ENCODE measurements at regions not wholly inside any gene's neighbourhood (a gene's known extent, or its start where the extent isn't known, plus 50 kb on each side); places are given as distances from the start of the nearest gene placed in this dataset.
A peak's percentile ranks its signal among the peaks of the same experiment; 100 is the strongest.

GRCh38 chr3:154783061-154783460 is 297.1 kb upstream of the MME start:
- no peak overlapping the region for H3K4me3 Mint-ChIP-seq
- ATAC-seq (no peak), DNase-seq (no peak)
- no peaks in the 10 kb centered on the region for H3K9me3 Mint-ChIP-seq
- no peak overlapping the region for H3K27ac Mint-ChIP-seq
- no peaks in the 10 kb centered on the region for H3K27me3 Mint-ChIP-seq
- no peaks in the 10 kb centered on the region for H3K4me1 Mint-ChIP-seq

DNA sequence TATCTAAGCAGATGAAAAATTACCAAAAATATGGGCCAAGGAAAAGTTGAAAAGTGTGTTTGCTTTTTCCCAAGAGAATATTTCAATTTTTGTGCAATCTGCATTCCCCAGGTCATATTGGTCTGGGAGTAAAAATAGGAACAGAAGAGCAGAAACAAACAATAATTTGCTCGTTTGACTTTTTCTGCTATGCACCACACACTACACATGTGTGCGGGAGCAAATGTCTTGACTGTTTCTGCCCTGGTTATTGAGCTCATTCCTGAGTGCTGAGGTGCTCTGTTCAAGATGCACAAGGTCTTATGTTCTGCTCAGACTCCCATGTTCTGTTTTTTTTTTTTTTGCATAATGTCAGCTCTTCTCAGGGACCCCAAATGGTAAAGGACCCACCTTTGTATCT is 298.0 kb upstream of the MME start:
- H3K9me3 Mint-ChIP-seq: no peaks in the 10 kb centered on the region

DNA sequence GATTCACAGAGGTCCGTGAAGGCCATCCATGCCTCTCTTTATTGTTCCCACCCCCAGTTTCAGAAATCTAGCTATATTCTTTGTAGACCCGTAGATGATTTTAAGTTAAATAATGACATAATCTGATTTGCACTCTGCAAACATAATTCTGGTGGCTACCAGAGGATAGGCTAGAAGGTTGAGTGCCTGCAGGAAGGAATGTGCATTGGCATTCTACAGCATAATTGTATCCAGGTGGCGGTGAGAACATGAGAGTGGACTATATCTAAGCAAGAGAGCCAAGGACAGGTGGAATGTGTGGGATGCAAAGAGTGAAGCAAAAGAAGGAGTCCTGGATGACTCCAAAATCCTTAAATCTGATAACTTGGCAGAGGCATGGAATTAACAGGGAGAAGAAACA is 298.5 kb upstream of the MME start:
- Mint-ChIP-seq H3K4me3 (no peak overlapping the region), H3K4me1 (no peaks in the 10 kb centered on the region), H3K9me3 (no peaks in the 10 kb centered on the region), H3K27me3 (no peaks in the 10 kb centered on the region), H3K27ac (no peak overlapping the region)
- ATAC-seq (no peak), DNase-seq (no peak)

More for the DNA sequence above, 298.0 kb upstream of the MME start:
- ATAC-seq (no peak), DNase-seq (no peak)
- Mint-ChIP-seq H3K4me3 (no peak overlapping the region), H3K27ac (no peak overlapping the region), H3K4me1 (no peaks in the 10 kb centered on the region), H3K27me3 (no peaks in the 10 kb centered on the region)

- Mint-ChIP-seq H3K4me3 (no peak overlapping the region), H3K27ac (no peak overlapping the region), H3K4me1 (no peaks in the 10 kb centered on the region), H3K9me3 (no peaks in the 10 kb centered on the region), H3K27me3 (no peaks in the 10 kb centered on the region)
- DNase-seq (no peak), ATAC-seq (no peak)
Observed at GRCh38 chr3:154780263-154780662, 299.9 kb upstream of the MME start.

DNA sequence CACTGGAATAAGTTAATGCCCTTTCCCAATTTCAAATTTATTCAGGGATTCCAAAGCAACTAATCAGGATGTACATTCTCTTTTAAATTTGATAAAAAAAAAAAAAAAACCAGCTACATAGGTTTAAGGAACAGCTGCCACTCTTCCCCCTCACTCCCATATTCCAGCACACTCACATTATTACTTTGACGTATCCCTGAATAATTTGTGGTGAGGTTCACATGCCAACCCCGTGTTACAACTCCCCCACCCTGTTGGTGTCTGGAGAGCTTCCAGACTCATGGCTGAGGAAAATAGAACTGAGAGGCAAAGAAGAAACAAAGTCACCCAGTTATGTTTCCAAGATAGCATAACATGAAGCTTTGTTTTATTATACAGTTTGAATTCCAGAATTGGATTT is 300.5 kb upstream of the MME start:
- DNase-seq (no peak), ATAC-seq (no peak)
- Mint-ChIP-seq H3K27ac (no peak overlapping the region), H3K27me3 (no peaks in the 10 kb centered on the region), H3K4me1 (no peaks in the 10 kb centered on the region), H3K4me3 (no peak overlapping the region), H3K9me3 (no peaks in the 10 kb centered on the region)

- ATAC-seq (no peak), DNase-seq (no peak)
- Mint-ChIP-seq H3K27ac (no peak overlapping the region), H3K4me3 (no peak overlapping the region), H3K4me1 (no peaks in the 10 kb centered on the region), H3K27me3 (no peaks in the 10 kb centered on the region), H3K9me3 (no peaks in the 10 kb centered on the region)
Observed at GRCh38 chr3:154778057-154778456, 302.1 kb upstream of the MME start.

DNA sequence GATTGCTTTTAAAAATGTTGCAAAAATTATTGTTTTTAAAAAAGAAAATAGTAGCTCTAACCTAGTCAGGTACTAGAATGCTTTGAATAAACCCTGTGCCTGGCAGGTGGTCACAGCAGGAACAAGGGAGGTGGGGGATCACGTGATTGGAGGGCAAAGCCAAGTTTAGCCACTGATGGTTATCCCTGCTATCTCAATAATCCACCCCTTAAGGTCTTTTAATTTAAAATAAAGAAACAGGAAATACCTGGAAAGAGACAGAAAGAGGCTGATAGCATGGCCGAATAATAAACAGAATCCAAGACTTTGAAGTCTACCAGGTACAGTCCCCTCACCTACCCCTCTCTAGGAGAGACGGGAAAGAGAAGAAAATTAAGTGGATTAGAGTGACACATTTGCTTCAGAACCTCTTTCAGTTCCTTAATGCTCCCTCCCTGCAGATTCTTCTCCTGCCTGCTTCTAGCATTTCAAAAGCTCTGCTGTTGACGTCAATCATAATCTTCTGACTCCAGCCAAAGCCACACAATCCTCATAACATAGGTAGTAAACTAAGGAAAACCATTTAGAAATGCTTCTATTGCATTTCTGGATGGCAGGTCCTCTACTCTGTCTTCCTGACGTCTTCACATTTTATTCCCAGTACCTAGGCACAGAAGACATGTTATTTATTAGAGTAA is 303.4 kb upstream of the MME start:
- ATAC-seq: no peak
- H3K9me3 Mint-ChIP-seq: no peaks in the 10 kb centered on the region
- no peak overlapping the region for H3K4me3 Mint-ChIP-seq
- H3K27me3 Mint-ChIP-seq: no peaks in the 10 kb centered on the region
- H3K27ac Mint-ChIP-seq: no peak overlapping the region
- DNase-seq: no peak
- H3K4me1 Mint-ChIP-seq: no peaks in the 10 kb centered on the region

- no peak for DNase-seq
- H3K27me3 Mint-ChIP-seq: no peaks in the 10 kb centered on the region
- no peak for ATAC-seq
- no peak overlapping the region for H3K27ac Mint-ChIP-seq
- H3K4me3 Mint-ChIP-seq: no peak overlapping the region
- no peaks in the 10 kb centered on the region for H3K9me3 Mint-ChIP-seq
- no peaks in the 10 kb centered on the region for H3K4me1 Mint-ChIP-seq
Observed at GRCh38 chr3:154775821-154776548, 304.1 kb upstream of the MME start.

DNA sequence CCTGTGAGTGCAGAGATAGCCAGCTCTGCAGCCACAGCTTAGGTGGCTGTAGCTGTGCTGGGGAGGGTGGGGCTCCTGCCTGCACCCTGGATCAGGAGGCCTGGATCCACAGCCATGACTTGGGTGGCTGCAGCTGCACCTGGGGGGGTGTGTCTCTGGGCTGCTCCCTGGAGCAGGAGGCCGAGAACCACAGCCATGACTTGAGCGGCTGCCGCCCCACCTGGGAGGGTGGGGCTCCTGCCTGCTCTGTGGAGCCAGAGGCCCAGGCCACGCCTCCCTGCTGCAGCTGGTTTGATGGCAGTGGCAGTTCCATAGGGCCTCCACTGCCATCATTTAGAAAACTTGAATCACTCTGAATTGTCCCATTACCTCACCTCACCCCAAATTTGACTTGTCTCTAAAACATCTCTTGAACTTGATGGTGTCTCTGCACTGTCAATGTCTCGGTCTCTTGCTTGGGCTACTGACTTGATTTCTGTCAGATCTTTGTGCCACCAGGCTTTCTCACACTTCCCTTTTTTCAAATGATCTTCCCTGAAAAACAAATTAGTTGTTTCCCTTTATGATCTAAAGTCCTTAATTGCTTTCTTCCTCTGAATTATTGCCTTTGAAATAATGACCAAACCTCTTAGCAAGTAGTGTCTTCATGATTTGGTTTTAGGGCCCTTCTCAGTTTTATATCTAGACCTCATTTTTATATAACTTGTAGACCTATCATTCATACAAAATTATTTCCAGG is 313.2 kb upstream of the MME start:
- no peak overlapping the region for H3K4me3 Mint-ChIP-seq
- peak; percentile 31 for ATAC-seq
- H3K27ac Mint-ChIP-seq: no peak overlapping the region
- no peaks in the 10 kb centered on the region for H3K27me3 Mint-ChIP-seq
- peaks cover 0 to 4% of the 10 kb centered on the region in 2 donors for H3K9me3 Mint-ChIP-seq
- DNase-seq: no peak
- H3K4me1 Mint-ChIP-seq: no peaks in the 10 kb centered on the region

DNA sequence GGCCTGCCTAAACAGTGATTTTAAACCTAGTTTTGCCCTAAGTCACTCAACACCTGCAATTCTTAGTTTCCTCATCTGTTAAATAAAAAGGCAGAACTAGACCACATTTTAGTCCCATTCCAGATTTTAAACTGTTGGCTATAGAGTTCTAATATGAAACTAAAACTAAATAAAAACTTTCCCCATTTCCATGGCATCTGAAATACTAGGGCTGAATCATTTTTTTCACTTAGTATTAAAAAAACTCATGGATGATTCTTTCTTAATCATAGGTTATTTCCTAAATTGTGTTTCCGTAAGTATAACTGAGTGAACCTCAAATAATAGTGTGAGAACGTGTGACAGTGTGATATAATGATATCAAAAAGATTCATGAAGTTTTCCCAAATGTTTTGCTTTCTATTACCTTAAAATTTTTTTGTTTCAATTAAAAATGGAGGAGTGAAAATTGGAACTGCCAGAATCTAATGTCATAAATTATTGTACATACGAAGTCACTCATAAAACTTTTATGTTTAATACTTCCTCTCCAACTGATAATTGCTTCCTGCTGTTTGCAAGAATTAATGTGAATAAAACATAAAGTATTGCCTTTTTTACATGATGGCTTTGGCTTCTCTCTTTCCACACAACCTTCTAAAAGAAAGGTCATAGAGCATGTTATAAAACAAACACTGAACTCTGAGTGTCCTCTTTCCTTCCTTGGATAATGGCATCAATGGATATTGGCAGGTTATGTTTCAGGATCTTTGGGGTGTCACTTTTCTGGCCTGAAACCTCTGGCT is 315.1 kb upstream of the MME start:
- Mint-ChIP-seq H3K4me1 (no peaks in the 10 kb centered on the region), H3K27me3 (no peaks in the 10 kb centered on the region), H3K9me3 (peaks cover 0 to 4% of the 10 kb centered on the region in 2 donors), H3K27ac (peak overlapping the region in 1 of 2 donors; percentile 69), H3K4me3 (no peak overlapping the region)
- no peak for DNase-seq
- ATAC-seq: no peak

DNA sequence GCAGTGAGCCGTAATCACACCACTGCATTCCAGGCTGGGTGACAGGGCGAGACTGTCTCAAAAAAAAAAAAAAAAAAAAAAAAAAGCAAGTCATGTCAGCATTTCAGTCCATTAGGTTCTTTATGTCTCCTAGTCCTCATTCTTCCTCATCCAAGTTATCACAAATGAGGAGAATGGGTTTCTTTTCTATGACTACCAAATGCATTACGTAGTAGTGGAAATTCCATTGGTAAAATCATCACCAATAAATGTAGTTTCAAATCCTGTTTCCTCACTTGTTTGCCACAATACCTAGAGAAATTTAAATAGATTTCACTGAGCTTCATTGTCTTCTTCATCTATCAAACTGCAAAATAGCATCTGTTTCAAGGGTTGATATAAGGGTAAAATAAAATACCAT is 317.6 kb upstream of the MME start:
- Mint-ChIP-seq H3K4me3 (no peak overlapping the region), H3K4me1 (no peaks in the 10 kb centered on the region), H3K9me3 (no peaks in the 10 kb centered on the region), H3K27ac (no peak overlapping the region), H3K27me3 (no peaks in the 10 kb centered on the region)
- DNase-seq: no peak
- no peak for ATAC-seq

DNA sequence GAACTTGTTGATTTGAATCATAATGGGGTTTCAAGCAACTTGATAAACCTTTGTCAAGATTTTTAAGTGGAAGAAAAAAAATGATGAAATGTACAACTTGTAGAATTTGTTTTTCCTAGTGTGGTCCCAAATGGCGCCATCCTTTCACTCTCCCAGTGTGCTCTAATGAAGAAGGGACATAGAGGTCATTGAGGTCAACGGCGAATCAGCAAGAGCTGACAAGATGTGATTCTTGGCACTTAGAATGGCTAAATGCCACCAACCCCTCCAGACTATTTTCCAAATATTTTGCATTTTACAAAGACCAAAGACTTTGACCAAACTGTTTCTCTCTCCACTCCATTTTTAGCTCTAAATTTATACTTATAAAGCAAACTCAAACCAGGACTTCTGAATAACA is 320.2 kb upstream of the MME start:
- Mint-ChIP-seq H3K4me1 (no peaks in the 10 kb centered on the region), H3K4me3 (no peak overlapping the region), H3K27me3 (no peaks in the 10 kb centered on the region)

GRCh38 chr3:154758109-154758868 is 321.8 kb upstream of the MME start:
- ATAC-seq (no peak), DNase-seq (no peak)
- H3K4me3 Mint-ChIP-seq: no peak overlapping the region
- no peaks in the 10 kb centered on the region for H3K27me3 Mint-ChIP-seq
- peaks cover 0 to 7% of the 10 kb centered on the region in 2 donors for H3K9me3 Mint-ChIP-seq
- H3K4me1 Mint-ChIP-seq: no peaks in the 10 kb centered on the region
- no peak overlapping the region for H3K27ac Mint-ChIP-seq

More for the DNA sequence above, 320.2 kb upstream of the MME start:
- Mint-ChIP-seq H3K9me3 (peaks cover 0 to 7% of the 10 kb centered on the region in 2 donors), H3K27ac (no peak overlapping the region)
- no peak for ATAC-seq
- DNase-seq: no peak

DNA sequence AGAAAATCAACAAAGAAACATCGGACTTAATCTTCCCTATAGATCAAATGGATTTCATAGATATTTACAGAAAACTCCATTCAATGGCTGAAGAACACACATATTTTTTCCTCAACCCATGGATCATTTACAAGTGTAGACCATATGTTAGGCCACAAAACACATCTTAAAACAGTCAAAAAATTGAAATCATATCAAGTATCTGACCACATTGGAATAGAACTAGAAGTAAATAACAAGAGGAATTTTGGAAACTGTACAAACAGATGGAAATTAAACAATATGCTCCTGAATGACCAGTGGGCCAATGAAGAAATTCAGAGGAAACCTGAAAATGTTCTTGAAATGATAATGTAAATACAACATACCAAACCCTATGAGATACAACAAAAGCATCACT is 323.1 kb upstream of the GPR149 start:
- H3K27me3 Mint-ChIP-seq: no peaks in the 10 kb centered on the region
- no peak for DNase-seq
- H3K4me3 Mint-ChIP-seq: no peak overlapping the region
- ATAC-seq: no peak
- peaks cover 0 to 7% of the 10 kb centered on the region in 2 donors for H3K9me3 Mint-ChIP-seq
- H3K27ac Mint-ChIP-seq: no peak overlapping the region
- no peaks in the 10 kb centered on the region for H3K4me1 Mint-ChIP-seq

DNA sequence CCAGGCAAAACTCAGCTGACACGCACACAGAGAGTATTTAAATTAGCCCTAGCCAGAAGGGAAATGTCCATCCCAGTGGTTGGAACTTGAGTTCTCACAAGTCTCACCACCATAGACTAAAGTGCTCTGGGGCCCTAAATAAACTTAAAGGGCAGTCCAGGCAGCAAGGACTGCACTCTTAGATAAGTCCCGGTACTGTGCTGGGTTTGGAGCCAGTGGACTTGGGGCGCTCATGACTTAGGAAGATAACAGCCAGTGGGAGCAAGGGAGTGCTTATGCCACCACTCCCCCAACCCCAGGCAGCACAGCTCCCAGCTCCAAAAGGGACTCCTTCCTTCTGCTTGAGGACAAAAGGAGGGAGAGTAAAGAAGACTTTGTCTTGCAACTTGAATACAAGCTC is 319.5 kb upstream of the GPR149 start:
- DNase-seq (no peak), ATAC-seq (no peak)
- Mint-ChIP-seq H3K4me1 (no peaks in the 10 kb centered on the region), H3K27me3 (no peaks in the 10 kb centered on the region), H3K4me3 (no peak overlapping the region), H3K9me3 (no peaks in the 10 kb centered on the region), H3K27ac (no peak overlapping the region)

Data from stimulated activated naive CD8-positive, alpha-beta T cell treated with anti-CD3 and anti-CD28 coated beads, Interleukin-15, amount 100 ng/mL, for 72 hours (primary cell).